HL-60 (cell line): ENCODE measurements at regions not wholly inside any gene's neighbourhood (a gene's known extent, or its start where the extent isn't known, plus 50 kb on each side); places are given as distances from the start of the nearest gene placed in this dataset.
A peak's percentile ranks its signal among the peaks of the same experiment; 100 is the strongest.

Experiments
- DNase-seq, 2 experiments: peaks; one replicate each; pipeline ENCODE4 v3.0.0-alpha.2; 2010 to 2020; ENCODE audit warnings: low read depth in 1 of 2, low spot score in 1 of 2
- H3K27ac ChIP-seq: fragments of 250-450 bp; sonication (Bioruptor Pico); replicated peaks from 2 replicates; pipeline ENCODE4 v1.5.1; 2020; ENCODE audit warnings: mild to moderate bottlenecking, moderate library complexity
- H3K27me3 ChIP-seq: fragments of 250-450 bp; sonication (Bioruptor Pico); 2 replicates; pipeline ENCODE4 v1.5.1; 2021; ENCODE audit warnings: mild to moderate bottlenecking, moderate library complexity; ENCODE audit not compliant: insufficient read depth, poor library complexity, severe bottlenecking
- H3K4me3 ChIP-seq: replicated peaks from 2 replicates; pipeline ENCODE4 v1.5.1; 2011; ENCODE audit warnings: mild to moderate bottlenecking, control low read depth, low read length; ENCODE audit not compliant: insufficient read depth
- CTCF ChIP-seq: IDR thresholded peaks from one replicate; pipeline ENCODE4 v1.5.1; 2011; ENCODE audit warnings: low read length, control low read depth, inconsistent platforms; ENCODE audit not compliant: insufficient read depth
- GABPA ChIP-seq: IDR thresholded peaks from 2 replicates; pipeline ENCODE4 v1.6.1; 2012; ENCODE audit warnings: low read depth
- POLR2AphosphoS5 ChIP-seq: IDR thresholded peaks from 2 replicates; pipeline ENCODE4 v1.6.1; 2012; ENCODE audit warnings: low read depth
- REST ChIP-seq: IDR thresholded peaks from 2 replicates; pipeline ENCODE4 v1.6.1; 2012; ENCODE audit warnings: low read depth; ENCODE audit not compliant: insufficient replicate concordance
- SPI1 ChIP-seq: IDR thresholded peaks from 2 replicates; pipeline ENCODE4 v1.6.1; 2012; ENCODE audit warnings: low read depth, mild to moderate bottlenecking, borderline replicate concordance

GRCh38 chr17:77471984-77472461, 331.3 kb downstream of the SEC14L1 start:
- Histone ChIP-seq H3K27me3 (no peaks in the 10 kb centered on the region), H3K4me3 (no peak overlapping the region), H3K27ac (no peak overlapping the region)
- DNase-seq, result peak; percentile 22 to 57
- TF ChIP-seq REST, result no peak
- no peak for TF ChIP-seq GABPA
- TF ChIP-seq POLR2AphosphoS5, result no peak
- no peak for TF ChIP-seq SPI1
- no peak for TF ChIP-seq CTCF

- no peak for DNase-seq
- no peak overlapping the region for H3K27ac ChIP-seq
These were observed 331.9 kb downstream of the SEC14L1 start for GRCh38 chr17:77472468-77473310.

GRCh38 chr17:77473615-77474226, 333.0 kb downstream of the SEC14L1 start:
- H3K4me3 ChIP-seq, result no peak overlapping the region
- H3K27me3 ChIP-seq, result no peaks in the 10 kb centered on the region
- TF ChIP-seq GABPA (no peak), CTCF (no peak), SPI1 (no peak)
- DNase-seq, result no peak
- no peak overlapping the region for H3K27ac ChIP-seq

More at GRCh38 chr17:77472468-77473310, 331.9 kb downstream of the SEC14L1 start:
- TF ChIP-seq POLR2AphosphoS5, result no peak
- TF ChIP-seq SPI1, result peak; percentile 41; the same call in 1 of the 2 replicates
- no peaks in the 10 kb centered on the region for H3K27me3 ChIP-seq
- no peak overlapping the region for H3K4me3 ChIP-seq

- H3K27me3 ChIP-seq, result no peaks in the 10 kb centered on the region
- TF ChIP-seq GABPA (no peak), SPI1 (no peak), POLR2AphosphoS5 (no peak), REST (no peak), CTCF (no peak)
- H3K27ac ChIP-seq, result no peak overlapping the region
- H3K4me3 ChIP-seq, result no peak overlapping the region
- DNase-seq, result no peak
These were observed 333.7 kb downstream of the SEC14L1 start for GRCh38 chr17:77474292-77474988.
